Liver (tissue), 8 donors: ENCODE measurements at regions not wholly inside any gene's neighbourhood (a gene's known extent, or its start where the extent isn't known, plus 50 kb on each side); places are given as distances from the start of the nearest gene placed in this dataset.

Source experiments
- DNase-seq: peaks from one replicate; pipeline ENCODE4 v3.0.0-alpha.2; 2017; ENCODE audit warnings: low spot score
- H3K27ac ChIP-seq, 2 donors: one replicate each; pipeline ENCODE4 v1.7.0; 2013; ENCODE audit warnings: inconsistent platforms in 2 of 2, low read length in 2 of 2, control low read depth in 1 of 2, low read depth in 1 of 2, mild to moderate bottlenecking in 1 of 2
- H3K27me3 ChIP-seq, 4 donors: one replicate each; pipeline versions ENCODE4 v1.6.1 to v1.7.0; 2013; ENCODE audit warnings: low read length in 3 of 4, inconsistent platforms in 1 of 4, mild to moderate bottlenecking in 1 of 4, moderate library complexity in 1 of 4; ENCODE audit not compliant: control insufficient read depth in 4 of 4, insufficient read depth in 4 of 4
- H3K36me3 ChIP-seq, 4 donors: one replicate each; pipeline versions ENCODE4 v1.6.1 to v1.7.0; 2013; ENCODE audit warnings: low read length in 3 of 4, mild to moderate bottlenecking in 3 of 4, low read depth in 1 of 4, moderate library complexity in 1 of 4; ENCODE audit not compliant: control insufficient read depth in 4 of 4, insufficient read depth in 3 of 4
- H3K4me1 ChIP-seq, 4 donors: one replicate each; pipeline versions ENCODE4 v1.6.1 to v1.7.0; 2013; ENCODE audit warnings: low read length in 3 of 4, mild to moderate bottlenecking in 3 of 4, moderate library complexity in 1 of 4; ENCODE audit not compliant: control insufficient read depth in 4 of 4, insufficient read depth in 4 of 4
- H3K4me3 ChIP-seq, 3 donors: one replicate each; pipeline versions ENCODE4 v1.6.1 to v1.7.0; 2013; ENCODE audit warnings: low read length in 3 of 3, control low read depth in 1 of 3, low read depth in 1 of 3, mild to moderate bottlenecking in 1 of 3
- H3K9ac ChIP-seq, 2 donors: one replicate each; pipeline ENCODE4 v1.7.0; 2013; ENCODE audit warnings: low read length in 2 of 2, mild to moderate bottlenecking in 2 of 2, moderate library complexity in 2 of 2, control low read depth in 1 of 2, low read depth in 1 of 2
- H3K9me3 ChIP-seq, 4 donors: one replicate each; pipeline versions ENCODE4 v1.6.1 to v1.7.0; 2013; ENCODE audit warnings: low read length in 3 of 4; ENCODE audit not compliant: control insufficient read depth in 4 of 4
- EGR1 ChIP-seq, 2 donors: IDR thresholded peaks; 2 replicates each; pipeline ENCODE4 v1.6.1; 2016 to 2018; ENCODE audit warnings: antibody characterized with exemption in 2 of 2, low read depth in 2 of 2
- FOXA1 ChIP-seq: IDR thresholded peaks from 2 replicates; pipeline ENCODE4 v1.6.1; 2016; ENCODE audit warnings: antibody characterized with exemption
- FOXA2 ChIP-seq: IDR thresholded peaks from 2 replicates; pipeline ENCODE4 v1.6.1; 2016; ENCODE audit warnings: antibody characterized with exemption
- GABPA ChIP-seq, 2 donors: IDR thresholded peaks in 1 of 2; conservative IDR thresholded peaks in 1 of 2; 2 replicates each; pipeline ENCODE4 v1.6.1; 2016; ENCODE audit warnings: antibody characterized with exemption in 2 of 2, mild to moderate bottlenecking in 1 of 2, moderate library complexity in 1 of 2
- HNF4A ChIP-seq, 2 donors: conservative IDR thresholded peaks; 2 replicates each; pipeline ENCODE4 v1.6.1; 2016; ENCODE audit warnings: antibody characterized with exemption in 2 of 2, mild to moderate bottlenecking in 2 of 2
- HNF4G ChIP-seq: IDR thresholded peaks from 2 replicates; pipeline ENCODE4 v1.6.1; 2016; ENCODE audit warnings: antibody characterized with exemption
- RAD21 ChIP-seq, 2 donors: IDR thresholded peaks; 2 replicates each; pipeline ENCODE4 v1.6.1; 2016; ENCODE audit warnings: antibody characterized with exemption in 2 of 2, mild to moderate bottlenecking in 2 of 2
- RXRA ChIP-seq, 2 donors: IDR thresholded peaks; 2 replicates each; pipeline ENCODE4 v1.6.1; 2017 to 2018; ENCODE audit warnings: antibody characterized with exemption in 2 of 2, mild to moderate bottlenecking in 1 of 2
- SP1 ChIP-seq: IDR thresholded peaks from 2 replicates; pipeline ENCODE4 v1.6.1; 2018; ENCODE audit warnings: antibody characterized with exemption, mild to moderate bottlenecking
- TAF1 ChIP-seq: conservative IDR thresholded peaks from 2 replicates; pipeline ENCODE4 v1.6.1; 2016; ENCODE audit warnings: antibody characterized with exemption, mild to moderate bottlenecking
- YY1 ChIP-seq: IDR thresholded peaks from 2 replicates; pipeline ENCODE4 v1.6.1; 2016; ENCODE audit warnings: antibody characterized with exemption, mild to moderate bottlenecking
- WGBS: extraction: QIAGEN DNeasy Blood & Tissue Kit; methylation state at CpG from one replicate; pipeline ENCODE4 v1.1.7; 2013; 5-methylcytosine and 5-hydroxymethylcytosine counted together
- TF ChIP-seq, protein P1 (sequence below): IDR thresholded peaks from 2 replicates; pipeline ENCODE4 v1.6.1; 2016; ENCODE audit warnings: antibody characterized with exemption
- TF ChIP-seq, protein P2 (sequence below): fragments of 150-350 bp; IDR thresholded peaks from 2 replicates; pipeline ENCODE4 v1.5.1; 2017; ENCODE audit warnings: improper control_type of control experiment, low read depth, low read length; ENCODE audit not compliant: missing input control
- TF ChIP-seq, protein P3 (sequence below): IDR thresholded peaks from 2 replicates; pipeline ENCODE4 v1.6.1; 2016; ENCODE audit warnings: antibody characterized with exemption
- TF ChIP-seq, protein P4 (sequence below): IDR thresholded peaks from 2 replicates; pipeline ENCODE4 v1.6.1; 2016; ENCODE audit warnings: antibody characterized with exemption, mild to moderate bottlenecking
- donor health status: healthy.
- donor health status: healthy.
- donor health status: healthy.
- donor health status: healthy.
- donor health status: healthy.

DNA sequence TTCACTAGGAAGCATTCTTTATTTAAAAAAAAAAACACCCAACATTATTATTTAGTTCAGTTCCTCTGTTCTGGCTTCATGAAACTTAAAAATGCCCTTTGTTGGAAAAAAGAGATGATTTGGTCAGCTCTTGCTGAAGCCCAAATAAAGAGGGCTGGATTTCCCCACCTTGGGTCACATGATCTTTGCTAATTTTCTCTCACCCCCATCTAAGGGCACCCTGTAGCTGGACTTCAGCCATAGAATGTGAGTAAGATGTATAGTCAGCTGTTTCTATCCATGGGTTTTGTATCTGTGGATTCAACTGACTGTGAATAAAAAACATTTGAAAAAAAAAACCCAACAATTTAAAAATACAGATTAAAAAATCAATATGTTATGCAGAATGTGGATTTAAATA is 213.9 kb upstream of the SULF2 start:
- Histone ChIP-seq H3K27me3 (peaks cover 0 to 4% (median 1%) of the 10 kb centered on the region in 4 donors), H3K36me3 (no peaks in the 10 kb centered on the region), H3K9me3 (peaks cover 0 to 11% (median under 1%) of the 10 kb centered on the region in 4 donors), H3K4me1 (no peaks in the 10 kb centered on the region), H3K27ac (no peak overlapping the region), H3K4me3 (no peak overlapping the region), H3K9ac (no peak overlapping the region)
- TF ChIP-seq RXRA (IDR thresholded peaks at IDR 0.05), result no peak
- TF ChIP-seq, protein P1, sequence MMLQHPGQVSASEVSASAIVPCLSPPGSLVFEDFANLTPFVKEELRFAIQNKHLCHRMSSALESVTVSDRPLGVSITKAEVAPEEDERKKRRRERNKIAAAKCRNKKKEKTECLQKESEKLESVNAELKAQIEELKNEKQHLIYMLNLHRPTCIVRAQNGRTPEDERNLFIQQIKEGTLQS, result no peak
- no peak for TF ChIP-seq HNF4A (conservative IDR thresholded peaks at IDR 0.05)
- TF ChIP-seq, protein P2, sequence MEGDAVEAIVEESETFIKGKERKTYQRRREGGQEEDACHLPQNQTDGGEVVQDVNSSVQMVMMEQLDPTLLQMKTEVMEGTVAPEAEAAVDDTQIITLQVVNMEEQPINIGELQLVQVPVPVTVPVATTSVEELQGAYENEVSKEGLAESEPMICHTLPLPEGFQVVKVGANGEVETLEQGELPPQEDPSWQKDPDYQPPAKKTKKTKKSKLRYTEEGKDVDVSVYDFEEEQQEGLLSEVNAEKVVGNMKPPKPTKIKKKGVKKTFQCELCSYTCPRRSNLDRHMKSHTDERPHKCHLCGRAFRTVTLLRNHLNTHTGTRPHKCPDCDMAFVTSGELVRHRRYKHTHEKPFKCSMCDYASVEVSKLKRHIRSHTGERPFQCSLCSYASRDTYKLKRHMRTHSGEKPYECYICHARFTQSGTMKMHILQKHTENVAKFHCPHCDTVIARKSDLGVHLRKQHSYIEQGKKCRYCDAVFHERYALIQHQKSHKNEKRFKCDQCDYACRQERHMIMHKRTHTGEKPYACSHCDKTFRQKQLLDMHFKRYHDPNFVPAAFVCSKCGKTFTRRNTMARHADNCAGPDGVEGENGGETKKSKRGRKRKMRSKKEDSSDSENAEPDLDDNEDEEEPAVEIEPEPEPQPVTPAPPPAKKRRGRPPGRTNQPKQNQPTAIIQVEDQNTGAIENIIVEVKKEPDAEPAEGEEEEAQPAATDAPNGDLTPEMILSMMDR, result no peak
- DNase-seq, result no peak

DNA sequence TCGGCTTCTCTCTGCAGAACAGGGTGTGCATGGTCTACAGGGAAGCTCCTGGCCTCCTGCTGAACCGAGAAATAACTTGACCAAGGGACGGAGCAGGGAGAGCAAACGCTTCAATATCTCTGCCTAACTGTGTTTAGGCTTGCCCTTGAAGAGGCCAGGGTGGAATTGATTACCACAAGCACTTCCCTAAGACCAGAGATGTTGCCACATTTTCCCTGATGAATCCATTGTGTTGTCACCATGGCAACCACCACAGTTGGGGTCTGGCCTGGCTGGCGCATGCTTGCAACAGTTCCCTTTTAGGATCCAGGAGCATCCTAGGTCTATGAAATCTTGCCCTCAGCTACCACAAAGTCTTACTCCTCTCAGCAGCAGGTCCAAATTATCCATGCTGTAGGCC is 213.5 kb upstream of the SULF2 start:
- Histone ChIP-seq H3K27ac (no peak overlapping the region), H3K27me3 (peaks cover 0 to 4% (median 1%) of the 10 kb centered on the region in 4 donors), H3K36me3 (no peaks in the 10 kb centered on the region), H3K9me3 (peaks cover 0 to 13% (median 0%) of the 10 kb centered on the region in 4 donors), H3K9ac (no peak overlapping the region), H3K4me3 (no peak overlapping the region), H3K4me1 (no peaks in the 10 kb centered on the region)
- TF ChIP-seq EGR1 (IDR thresholded peaks at IDR 0.05; ENCODE audit: low read depth in 2 of 2) (no peak), HNF4G (no peak), SP1 (no peak), RAD21 (IDR thresholded peaks at IDR 0.05) (no peak), HNF4A (conservative IDR thresholded peaks at IDR 0.05) (no peak), TAF1 (no peak), GABPA (IDR thresholded peaks at IDR 0.05 in 1 of 2, conservative IDR thresholded peaks at IDR 0.05 in 1 of 2) (no peak)
- WGBS, result 71% methylated on average over 5 of the region's 5 CpGs
- DNase-seq, result no peak

DNA sequence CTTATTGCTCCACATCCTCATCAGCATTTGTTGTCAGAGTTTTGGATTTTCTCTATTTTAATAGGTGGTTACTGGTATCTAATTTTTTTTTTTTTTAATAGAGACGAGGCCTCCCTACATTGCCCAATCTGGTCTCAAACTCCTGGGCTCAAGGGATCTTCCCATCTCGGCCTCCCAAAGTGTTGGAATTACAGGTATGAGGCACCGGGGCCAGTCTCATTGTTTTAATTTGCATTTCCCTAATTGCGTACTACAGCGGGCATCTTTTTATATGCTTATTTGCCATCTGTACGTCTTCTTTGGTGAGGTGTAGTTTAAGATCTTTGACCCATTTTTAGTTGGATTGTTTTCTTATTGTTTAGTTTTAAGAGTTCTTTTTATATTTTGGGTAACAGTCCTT is 210.4 kb upstream of the SULF2 start:
- peaks cover 2 to 5% (median 3%) of the 10 kb centered on the region in 4 donors for H3K9me3 ChIP-seq
- no peak for DNase-seq
- no peaks in the 10 kb centered on the region for H3K36me3 ChIP-seq
- H3K27ac ChIP-seq, result no peak overlapping the region
- no peak overlapping the region for H3K4me3 ChIP-seq
- H3K9ac ChIP-seq, result no peak overlapping the region
- no peaks in the 10 kb centered on the region for H3K4me1 ChIP-seq
- H3K27me3 ChIP-seq, result no peaks in the 10 kb centered on the region
- TF ChIP-seq YY1, result no peak
- TF ChIP-seq, protein P1, result no peak
- TF ChIP-seq, protein P3, sequence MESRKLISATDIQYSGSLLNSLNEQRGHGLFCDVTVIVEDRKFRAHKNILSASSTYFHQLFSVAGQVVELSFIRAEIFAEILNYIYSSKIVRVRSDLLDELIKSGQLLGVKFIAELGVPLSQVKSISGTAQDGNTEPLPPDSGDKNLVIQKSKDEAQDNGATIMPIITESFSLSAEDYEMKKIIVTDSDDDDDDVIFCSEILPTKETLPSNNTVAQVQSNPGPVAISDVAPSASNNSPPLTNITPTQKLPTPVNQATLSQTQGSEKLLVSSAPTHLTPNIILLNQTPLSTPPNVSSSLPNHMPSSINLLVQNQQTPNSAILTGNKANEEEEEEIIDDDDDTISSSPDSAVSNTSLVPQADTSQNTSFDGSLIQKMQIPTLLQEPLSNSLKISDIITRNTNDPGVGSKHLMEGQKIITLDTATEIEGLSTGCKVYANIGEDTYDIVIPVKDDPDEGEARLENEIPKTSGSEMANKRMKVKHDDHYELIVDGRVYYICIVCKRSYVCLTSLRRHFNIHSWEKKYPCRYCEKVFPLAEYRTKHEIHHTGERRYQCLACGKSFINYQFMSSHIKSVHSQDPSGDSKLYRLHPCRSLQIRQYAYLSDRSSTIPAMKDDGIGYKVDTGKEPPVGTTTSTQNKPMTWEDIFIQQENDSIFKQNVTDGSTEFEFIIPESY, result no peak
- TF ChIP-seq FOXA1, result no peak
- TF ChIP-seq TAF1, result no peak
- no peak for TF ChIP-seq SP1
- TF ChIP-seq, protein P4, sequence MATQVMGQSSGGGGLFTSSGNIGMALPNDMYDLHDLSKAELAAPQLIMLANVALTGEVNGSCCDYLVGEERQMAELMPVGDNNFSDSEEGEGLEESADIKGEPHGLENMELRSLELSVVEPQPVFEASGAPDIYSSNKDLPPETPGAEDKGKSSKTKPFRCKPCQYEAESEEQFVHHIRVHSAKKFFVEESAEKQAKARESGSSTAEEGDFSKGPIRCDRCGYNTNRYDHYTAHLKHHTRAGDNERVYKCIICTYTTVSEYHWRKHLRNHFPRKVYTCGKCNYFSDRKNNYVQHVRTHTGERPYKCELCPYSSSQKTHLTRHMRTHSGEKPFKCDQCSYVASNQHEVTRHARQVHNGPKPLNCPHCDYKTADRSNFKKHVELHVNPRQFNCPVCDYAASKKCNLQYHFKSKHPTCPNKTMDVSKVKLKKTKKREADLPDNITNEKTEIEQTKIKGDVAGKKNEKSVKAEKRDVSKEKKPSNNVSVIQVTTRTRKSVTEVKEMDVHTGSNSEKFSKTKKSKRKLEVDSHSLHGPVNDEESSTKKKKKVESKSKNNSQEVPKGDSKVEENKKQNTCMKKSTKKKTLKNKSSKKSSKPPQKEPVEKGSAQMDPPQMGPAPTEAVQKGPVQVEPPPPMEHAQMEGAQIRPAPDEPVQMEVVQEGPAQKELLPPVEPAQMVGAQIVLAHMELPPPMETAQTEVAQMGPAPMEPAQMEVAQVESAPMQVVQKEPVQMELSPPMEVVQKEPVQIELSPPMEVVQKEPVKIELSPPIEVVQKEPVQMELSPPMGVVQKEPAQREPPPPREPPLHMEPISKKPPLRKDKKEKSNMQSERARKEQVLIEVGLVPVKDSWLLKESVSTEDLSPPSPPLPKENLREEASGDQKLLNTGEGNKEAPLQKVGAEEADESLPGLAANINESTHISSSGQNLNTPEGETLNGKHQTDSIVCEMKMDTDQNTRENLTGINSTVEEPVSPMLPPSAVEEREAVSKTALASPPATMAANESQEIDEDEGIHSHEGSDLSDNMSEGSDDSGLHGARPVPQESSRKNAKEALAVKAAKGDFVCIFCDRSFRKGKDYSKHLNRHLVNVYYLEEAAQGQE, result no peak
- no peak for TF ChIP-seq HNF4G
- no peak for TF ChIP-seq HNF4A (conservative IDR thresholded peaks at IDR 0.05)
- TF ChIP-seq FOXA2, result no peak
- 64% methylated on average over 6 of the region's 6 CpGs for WGBS
